ENCODE measurements at regions not wholly inside any gene's neighbourhood (a gene's known extent, or its start where the extent isn't known, plus 50 kb on each side); places are given as distances from the start of the nearest gene placed in this dataset.

GRCh38 chr2:150601280-150602038, 114.0 kb upstream of the RND3 start:
- peaks cover 6% of the 10 kb centered on the region; the same call in 1 of the 2 replicates for H3K4me1 ChIP-seq (ENCODE audit: control insufficient read depth, insufficient read depth, low read length)
- ATAC-seq (peak; percentile 72; the same call in 1 of the 2 replicates), DNase-seq (ENCODE audit: low read depth, low spot score) (no peak)
- peak overlapping the region; percentile 27; the same call in 1 of the 2 replicates for H3K27ac ChIP-seq (ENCODE audit: low read length)
- 0 out of 2 replicates have a peak, but pooled peaks cover 5% of the 10 kb centered on the region for H3K9me3 ChIP-seq (ENCODE audit: control insufficient read depth, insufficient read depth, low read depth, low read length)
- TF ChIP-seq POLR2AphosphoS5 (IDR thresholded peaks at IDR 0.05; ENCODE audit: low read depth, low read length) (no peak), TCF7L2 (IDR thresholded peaks at IDR 0.05; ENCODE audit: low read depth, low read length) (no peak), SIN3A (IDR thresholded peaks at IDR 0.05; ENCODE audit: borderline replicate concordance, insufficient read depth, low read depth, low read length) (no peak)
- TF ChIP-seq, protein P1, sequence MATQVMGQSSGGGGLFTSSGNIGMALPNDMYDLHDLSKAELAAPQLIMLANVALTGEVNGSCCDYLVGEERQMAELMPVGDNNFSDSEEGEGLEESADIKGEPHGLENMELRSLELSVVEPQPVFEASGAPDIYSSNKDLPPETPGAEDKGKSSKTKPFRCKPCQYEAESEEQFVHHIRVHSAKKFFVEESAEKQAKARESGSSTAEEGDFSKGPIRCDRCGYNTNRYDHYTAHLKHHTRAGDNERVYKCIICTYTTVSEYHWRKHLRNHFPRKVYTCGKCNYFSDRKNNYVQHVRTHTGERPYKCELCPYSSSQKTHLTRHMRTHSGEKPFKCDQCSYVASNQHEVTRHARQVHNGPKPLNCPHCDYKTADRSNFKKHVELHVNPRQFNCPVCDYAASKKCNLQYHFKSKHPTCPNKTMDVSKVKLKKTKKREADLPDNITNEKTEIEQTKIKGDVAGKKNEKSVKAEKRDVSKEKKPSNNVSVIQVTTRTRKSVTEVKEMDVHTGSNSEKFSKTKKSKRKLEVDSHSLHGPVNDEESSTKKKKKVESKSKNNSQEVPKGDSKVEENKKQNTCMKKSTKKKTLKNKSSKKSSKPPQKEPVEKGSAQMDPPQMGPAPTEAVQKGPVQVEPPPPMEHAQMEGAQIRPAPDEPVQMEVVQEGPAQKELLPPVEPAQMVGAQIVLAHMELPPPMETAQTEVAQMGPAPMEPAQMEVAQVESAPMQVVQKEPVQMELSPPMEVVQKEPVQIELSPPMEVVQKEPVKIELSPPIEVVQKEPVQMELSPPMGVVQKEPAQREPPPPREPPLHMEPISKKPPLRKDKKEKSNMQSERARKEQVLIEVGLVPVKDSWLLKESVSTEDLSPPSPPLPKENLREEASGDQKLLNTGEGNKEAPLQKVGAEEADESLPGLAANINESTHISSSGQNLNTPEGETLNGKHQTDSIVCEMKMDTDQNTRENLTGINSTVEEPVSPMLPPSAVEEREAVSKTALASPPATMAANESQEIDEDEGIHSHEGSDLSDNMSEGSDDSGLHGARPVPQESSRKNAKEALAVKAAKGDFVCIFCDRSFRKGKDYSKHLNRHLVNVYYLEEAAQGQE (IDR thresholded peaks at IDR 0.05; ENCODE audit: insufficient read depth in 1 of 2, low read depth in 2 of 2, low read length in 1 of 2), result no peak
- TF ChIP-seq, protein P2, sequence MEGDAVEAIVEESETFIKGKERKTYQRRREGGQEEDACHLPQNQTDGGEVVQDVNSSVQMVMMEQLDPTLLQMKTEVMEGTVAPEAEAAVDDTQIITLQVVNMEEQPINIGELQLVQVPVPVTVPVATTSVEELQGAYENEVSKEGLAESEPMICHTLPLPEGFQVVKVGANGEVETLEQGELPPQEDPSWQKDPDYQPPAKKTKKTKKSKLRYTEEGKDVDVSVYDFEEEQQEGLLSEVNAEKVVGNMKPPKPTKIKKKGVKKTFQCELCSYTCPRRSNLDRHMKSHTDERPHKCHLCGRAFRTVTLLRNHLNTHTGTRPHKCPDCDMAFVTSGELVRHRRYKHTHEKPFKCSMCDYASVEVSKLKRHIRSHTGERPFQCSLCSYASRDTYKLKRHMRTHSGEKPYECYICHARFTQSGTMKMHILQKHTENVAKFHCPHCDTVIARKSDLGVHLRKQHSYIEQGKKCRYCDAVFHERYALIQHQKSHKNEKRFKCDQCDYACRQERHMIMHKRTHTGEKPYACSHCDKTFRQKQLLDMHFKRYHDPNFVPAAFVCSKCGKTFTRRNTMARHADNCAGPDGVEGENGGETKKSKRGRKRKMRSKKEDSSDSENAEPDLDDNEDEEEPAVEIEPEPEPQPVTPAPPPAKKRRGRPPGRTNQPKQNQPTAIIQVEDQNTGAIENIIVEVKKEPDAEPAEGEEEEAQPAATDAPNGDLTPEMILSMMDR (IDR thresholded peaks at IDR 0.05), result no peak
- no peaks in the 10 kb centered on the region for H3K36me3 ChIP-seq (ENCODE audit: control insufficient read depth, insufficient read depth, low read length)
- ChIA-PET CTCF (interaction anchor here (0.7 kb wide), 1 partner anchor 927 kb away, joined by 3 read pairs; no protein-coding TSS in a partner anchor), POLR2A (no interaction called here)
- H3K4me3 ChIP-seq (ENCODE audit: low read depth in 2 of 2, low read length in 2 of 2), result peak overlapping the region in 1 of 2 experiments; percentile 12; a peak in 2 of 4 replicates
- in situ Hi-C loops (cut with HindIII; ENCODE audit: low pct_unique_long_range_greater_than_20kb, low sequenced_read_pairs), result no loop called here
- no peaks in the 10 kb centered on the region for H3K27me3 ChIP-seq (ENCODE audit: control insufficient read depth, insufficient read depth, low read length)
- intact Hi-C loops (cut with micrococcal nuclease; ENCODE audit: unreplicated experiment), result no loop called here
- BruUV-seq (replicated peaks), result no TSS peak

- no peak overlapping the region for H3K27ac ChIP-seq (ENCODE audit: low read length)
- H3K27me3 ChIP-seq (ENCODE audit: control insufficient read depth, insufficient read depth, low read length), result no peaks in the 10 kb centered on the region
- H3K9me3 ChIP-seq (ENCODE audit: control insufficient read depth, insufficient read depth, low read depth, low read length), result 0 out of 2 replicates have a peak, but pooled peaks cover 5% of the 10 kb centered on the region
- intact Hi-C loops (cut with micrococcal nuclease; ENCODE audit: unreplicated experiment) (no loop called here), in situ Hi-C loops (cut with HindIII; ENCODE audit: low pct_unique_long_range_greater_than_20kb, low sequenced_read_pairs) (no loop called here)
- DNase-seq (ENCODE audit: low read depth, low spot score), result no peak
- TF ChIP-seq, protein P1 (IDR thresholded peaks at IDR 0.05; ENCODE audit: insufficient read depth in 1 of 2, low read depth in 2 of 2, low read length in 1 of 2), result no peak
- TF ChIP-seq SIN3A (IDR thresholded peaks at IDR 0.05; ENCODE audit: borderline replicate concordance, insufficient read depth, low read depth, low read length) (no peak), POLR2AphosphoS5 (IDR thresholded peaks at IDR 0.05; ENCODE audit: low read depth, low read length) (no peak), TCF7L2 (IDR thresholded peaks at IDR 0.05; ENCODE audit: low read depth, low read length) (no peak)
- TF ChIP-seq, protein P2 (IDR thresholded peaks at IDR 0.05), result peak; percentile 32; the same call in 1 of the 2 replicates
- no peak overlapping the region for H3K4me3 ChIP-seq (ENCODE audit: low read depth in 2 of 2, low read length in 2 of 2)
- ChIA-PET POLR2A (no interaction called here), CTCF (no interaction called here)
- no peak for ATAC-seq
- H3K4me1 ChIP-seq (ENCODE audit: control insufficient read depth, insufficient read depth, low read length), result peaks cover 6% of the 10 kb centered on the region; the same call in 1 of the 2 replicates
- BruUV-seq (replicated peaks), result no TSS peak
- H3K36me3 ChIP-seq (ENCODE audit: control insufficient read depth, insufficient read depth, low read length), result no peaks in the 10 kb centered on the region
Observed at GRCh38 chr2:150599889-150600288, 112.4 kb upstream of the RND3 start.
